ENCODE measurements at regions not wholly inside any gene's neighbourhood (a gene's known extent, or its start where the extent isn't known, plus 50 kb on each side); places are given as distances from the start of the nearest gene placed in this dataset.

DNA sequence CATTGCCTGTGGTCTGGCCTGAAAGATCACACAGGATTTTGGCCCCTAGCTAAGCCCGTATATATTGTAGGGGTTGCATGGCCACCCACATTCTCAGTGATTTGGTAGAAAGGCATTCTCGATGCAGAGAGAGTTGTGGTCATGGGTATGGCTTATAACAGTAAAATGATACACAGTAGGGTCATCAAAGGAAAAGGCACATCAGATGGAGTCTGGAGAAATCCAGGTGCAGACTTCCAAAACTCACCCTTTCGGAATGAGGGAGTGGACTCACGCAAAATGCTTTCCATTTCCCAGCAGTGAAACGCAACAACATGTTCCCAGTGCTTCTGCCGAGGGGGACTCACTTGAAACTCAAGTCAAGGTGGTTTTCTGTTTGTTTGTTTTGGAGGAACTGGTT is 802.5 kb upstream of the SLITRK1 start:
- no peak for DNase-seq

DNA sequence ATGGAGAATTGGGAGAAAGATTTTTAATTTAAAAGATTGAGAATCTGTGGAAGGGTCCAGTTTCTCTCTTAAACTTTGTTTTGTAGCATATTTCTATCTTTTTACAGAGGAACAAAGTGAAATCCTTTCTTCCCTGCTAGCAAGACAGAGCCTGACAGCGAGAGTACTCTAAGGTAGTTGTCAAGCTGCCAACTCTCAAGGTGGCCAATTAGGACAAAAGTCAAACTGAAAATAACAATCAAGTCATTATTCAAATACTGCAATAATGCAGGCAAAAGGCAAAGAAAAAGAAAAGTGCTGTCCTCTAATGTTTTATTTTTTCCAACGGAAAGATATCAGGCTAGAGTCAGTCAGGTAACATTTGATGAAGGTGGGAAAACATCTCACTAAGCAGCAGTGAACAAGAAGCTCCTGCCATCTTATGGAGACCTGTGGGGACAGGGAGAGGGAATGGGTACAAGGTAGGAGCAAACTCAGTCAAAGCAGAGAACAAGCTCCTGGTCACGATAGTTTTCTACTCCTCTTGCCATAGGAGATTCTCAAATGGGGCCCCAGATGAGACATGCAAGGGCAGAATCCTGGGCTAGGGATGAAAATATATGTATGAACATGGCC is 801.9 kb upstream of the SLITRK1 start:
- no peak for DNase-seq

DNA sequence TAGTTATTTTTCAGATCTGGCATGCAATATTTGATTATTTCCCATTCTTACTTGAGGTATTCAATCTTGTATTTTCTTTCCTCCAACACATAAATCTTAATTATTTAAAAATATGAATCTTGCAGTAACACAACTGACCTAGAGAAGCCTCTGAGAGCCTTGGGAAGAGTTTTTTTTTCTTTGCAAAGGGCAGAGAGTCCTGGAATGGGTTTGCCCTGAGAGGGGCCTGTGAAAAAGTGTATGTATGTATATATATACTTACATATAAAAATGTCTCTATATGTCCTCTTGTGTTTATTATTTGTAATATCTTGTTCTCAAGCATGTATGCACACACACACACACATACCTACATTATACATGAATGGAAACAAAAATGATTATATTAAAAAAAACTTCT is 801.2 kb upstream of the SLITRK1 start:
- no peak for DNase-seq

DNA sequence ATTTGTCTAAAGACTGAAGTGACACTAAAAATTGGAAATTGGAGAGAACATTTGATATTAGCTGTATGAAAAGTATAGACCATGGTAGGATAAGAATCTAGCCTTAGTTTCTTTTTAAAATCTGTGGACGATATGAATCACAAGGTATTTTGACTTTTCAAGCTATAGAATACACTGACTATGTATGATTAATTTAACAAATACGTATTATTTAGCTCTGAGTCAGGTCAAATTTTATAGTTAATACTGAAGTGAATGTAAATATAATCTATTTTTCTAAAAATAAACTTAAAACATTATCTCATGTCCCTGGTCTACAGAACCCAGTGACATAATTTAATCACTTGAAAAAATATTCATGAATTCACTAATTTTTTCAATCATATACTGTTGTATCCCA is 795.6 kb upstream of the SLITRK1 start:
- DNase-seq, result no peak

DNA sequence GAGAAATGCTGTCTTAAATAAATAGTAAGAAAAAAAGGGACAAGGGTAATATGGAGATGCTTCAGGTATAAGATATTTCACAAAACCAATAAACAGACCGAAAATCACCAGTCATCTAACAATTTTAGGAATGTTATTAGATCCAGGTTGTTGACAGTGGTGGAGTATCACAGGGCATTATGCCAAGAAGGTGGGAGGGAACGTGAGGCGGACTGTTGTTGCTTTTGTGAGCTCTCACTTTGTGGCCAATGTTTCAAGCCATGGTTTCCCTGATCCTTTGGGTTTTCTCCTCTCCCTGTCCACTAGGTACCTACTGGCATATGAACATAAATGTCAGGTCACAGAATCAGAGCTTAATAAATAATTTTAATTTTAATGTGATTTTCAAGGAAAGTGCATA is 790.3 kb upstream of the SLITRK1 start:
- no peak for DNase-seq

DNA sequence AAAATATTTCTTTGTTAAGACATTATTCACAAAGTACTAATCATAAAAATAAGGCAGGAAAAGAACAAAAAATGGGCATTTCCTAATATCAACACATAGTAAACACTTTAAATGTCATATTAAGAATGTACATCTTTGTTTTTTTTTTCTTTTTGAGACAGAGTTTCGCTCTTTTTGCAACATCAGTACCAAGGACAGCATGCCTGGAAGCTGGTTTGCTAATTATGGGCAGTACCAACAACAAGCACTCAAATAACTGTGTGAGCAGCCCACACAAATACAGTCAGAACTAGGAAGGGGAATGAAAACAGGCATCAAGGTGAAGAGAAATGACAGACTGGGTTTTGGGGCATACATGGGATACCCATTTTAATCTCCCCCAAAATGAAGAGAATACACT is 788.0 kb upstream of the SLITRK1 start:
- no peak for DNase-seq

DNA sequence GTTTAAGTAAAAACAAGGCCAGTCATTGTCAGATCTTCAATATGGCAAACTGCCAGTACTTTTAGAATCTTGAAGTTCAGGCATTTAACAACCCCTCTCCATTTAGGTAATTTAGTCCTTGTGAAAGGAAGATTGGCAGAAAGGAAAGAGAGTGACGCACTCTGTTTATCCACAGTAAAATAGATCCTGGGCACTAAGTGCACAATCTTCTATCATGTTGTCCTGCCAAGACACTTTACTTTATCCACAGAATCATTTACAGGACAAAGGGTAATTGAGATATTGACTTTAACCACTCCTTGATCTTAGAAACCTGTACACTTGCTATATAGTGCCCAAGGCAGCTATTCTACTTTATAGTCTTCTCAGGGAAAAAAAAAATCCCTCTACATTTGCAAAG is 786.4 kb upstream of the SLITRK1 start:
- DNase-seq, result no peak

DNA sequence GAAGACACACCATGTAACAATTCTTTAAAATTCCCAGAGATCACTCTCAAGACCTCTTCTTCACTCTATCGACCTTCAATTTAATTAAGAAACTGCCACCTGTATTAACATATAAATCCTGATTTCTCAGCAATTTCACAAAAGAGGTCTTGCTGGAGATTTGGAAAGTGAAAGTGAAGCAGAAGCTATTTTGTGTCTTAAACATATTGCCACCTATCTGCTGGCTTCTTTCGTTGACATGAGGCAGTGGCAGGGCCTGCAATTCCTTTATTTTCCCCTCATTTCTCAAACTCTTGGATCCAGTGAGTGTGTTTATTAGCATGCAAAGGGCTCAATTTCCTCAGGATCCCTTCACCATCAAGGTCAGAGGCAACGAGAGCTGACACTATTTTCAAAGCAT is 780.2 kb upstream of the SLITRK1 start:
- no peak for DNase-seq

DNA sequence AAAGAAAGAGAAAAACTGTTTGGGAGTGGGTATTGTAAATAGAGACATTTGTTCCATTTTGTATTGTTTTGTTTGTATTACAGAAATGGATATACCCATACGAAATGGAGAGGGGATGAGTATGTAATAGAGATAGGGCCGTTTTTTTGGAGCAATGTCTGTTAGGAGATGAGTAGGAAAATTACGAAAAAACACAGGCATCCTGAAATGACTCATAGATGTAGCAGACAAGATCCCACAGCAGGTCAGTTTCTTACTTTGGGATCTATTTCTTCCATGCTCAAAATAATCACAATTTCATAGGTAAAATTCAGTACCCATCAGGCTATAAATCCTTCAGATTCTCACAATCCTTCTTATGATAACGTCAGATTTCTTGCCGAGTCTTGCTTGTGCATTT is 779.4 kb upstream of the SLITRK1 start:
- DNase-seq, result no peak

DNA sequence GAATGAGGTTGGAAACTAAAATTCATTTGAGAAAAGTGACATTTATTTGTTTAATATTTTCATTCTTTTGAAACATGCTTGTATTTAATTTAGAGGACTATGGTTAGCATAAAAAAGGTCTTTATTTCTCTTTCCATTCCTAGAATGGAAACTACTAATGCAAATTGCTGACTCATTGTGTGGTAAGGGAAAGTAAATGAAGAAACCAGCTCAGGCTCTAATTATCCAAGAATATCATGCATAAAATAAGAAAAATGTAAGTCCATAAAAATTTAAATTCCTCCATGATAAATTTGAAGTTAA is 777.0 kb upstream of the SLITRK1 start:
- DNase-seq, result no peak

DNA sequence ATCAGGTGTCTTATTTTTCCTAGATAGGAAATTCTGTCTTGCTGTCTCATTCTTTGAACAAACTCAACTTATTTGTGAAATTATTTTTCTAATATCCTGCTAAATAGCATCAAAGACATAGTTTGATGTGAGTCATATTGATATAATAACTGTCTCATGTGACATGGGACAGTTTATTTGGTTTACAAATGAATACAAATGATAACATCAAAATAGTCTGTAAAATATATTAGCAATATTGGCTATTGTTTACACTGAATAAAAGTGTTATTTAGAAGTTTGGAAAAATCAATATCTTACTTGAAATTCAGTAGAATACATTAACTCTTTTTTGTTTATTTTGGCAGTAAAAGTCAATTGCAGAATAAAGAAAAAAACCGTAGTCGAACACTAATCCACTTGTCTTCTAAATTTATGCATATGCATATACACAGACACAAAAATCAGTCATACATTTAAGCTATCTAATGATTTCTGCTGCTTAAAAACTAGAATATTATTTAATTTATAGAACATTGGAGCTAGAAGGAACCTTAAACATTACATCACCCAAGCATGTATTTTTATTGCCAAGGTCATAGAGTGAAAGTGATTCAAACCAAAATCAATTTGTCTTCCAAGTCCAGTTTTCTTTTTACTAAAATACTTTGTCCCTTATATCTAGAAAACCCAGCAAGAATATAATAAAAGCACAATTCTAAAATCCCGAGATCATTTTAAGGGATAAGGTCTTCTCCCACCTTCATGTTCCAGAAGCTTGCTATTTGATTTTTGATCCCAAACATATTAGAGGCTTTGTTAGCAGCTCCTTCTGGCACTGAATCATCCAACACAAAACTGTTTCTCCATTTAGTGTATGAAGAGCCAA is 776.5 kb upstream of the SLITRK1 start:
- DNase-seq, result no peak

DNA sequence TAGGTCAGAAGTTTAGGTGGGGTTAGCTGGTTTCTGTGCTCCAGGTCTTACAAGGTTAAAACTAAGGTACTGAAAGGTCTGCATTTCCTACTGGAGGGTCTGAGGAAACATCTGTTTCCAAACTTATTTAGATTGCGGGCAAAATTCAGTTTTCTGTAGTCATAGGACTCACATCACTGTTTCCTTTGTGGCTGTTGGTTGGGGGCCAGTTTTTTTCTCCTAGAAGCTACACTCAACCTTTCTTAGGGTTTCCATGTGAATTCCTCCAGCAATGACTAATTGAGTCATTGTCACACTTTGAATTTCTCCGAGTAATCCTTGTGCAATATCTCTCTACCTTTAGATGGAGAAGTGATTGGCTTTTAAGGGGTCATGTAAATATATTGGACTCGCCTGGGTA is 773.4 kb upstream of the SLITRK1 start:
- DNase-seq, result no peak

DNA sequence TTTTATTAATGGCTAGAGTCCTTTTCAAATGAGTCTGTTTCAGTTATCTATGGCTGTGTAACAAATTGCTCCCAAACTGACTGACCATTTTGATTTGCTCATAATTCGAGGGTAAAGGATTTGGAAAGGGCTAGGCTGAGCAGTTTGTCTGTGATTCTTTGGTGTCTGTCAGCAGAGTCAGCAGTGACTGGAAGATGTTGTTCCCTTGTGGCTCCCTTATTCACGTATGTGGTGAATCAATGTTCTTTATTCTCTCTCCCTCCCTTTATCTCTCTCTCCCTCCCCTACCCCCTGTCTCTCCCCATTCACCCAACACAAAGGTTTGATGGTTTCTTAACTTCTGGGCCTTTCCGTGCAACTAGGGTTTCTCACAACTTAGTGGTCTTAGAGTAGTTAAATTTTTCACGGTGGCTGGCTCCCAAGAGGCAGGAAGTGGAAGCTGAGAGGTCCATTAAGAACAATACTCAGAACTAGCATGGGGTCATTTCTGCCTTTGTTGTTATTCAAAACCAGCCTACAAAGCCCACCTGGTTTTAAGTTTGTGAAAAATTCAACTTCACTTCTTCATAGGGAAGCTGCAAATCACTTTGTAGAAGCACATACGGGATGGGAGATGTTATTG is 772.5 kb upstream of the SLITRK1 start:
- no peak for DNase-seq

DNA sequence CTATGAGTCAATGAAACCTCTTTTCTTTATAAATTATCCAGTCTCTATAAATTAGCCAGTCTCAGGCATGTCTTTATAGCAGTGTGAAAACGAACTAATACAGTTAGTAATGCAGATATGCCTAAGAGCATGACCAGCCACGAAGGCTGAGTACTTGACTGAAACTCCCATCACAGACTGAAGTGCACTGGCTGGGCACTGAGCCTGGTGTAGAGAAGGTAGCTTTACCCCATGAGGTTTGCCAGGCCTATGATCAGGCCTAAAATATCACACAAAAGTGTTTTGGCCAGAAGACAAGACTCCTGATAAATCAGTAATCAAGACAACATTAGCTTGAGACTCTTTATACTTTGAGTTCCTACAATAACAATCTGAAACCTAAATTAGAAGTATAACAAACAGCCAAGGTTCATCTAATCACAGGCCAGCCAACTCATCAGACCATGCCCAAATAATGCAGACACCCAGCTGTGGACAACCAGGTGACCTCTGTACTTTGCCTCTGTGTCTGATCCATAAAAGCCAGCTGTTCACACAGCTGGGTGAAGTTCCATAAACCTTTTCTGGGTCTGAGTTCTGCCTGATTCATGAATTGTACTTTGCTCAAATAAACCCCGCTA is 771.8 kb upstream of the SLITRK1 start:
- no peak for DNase-seq

DNA sequence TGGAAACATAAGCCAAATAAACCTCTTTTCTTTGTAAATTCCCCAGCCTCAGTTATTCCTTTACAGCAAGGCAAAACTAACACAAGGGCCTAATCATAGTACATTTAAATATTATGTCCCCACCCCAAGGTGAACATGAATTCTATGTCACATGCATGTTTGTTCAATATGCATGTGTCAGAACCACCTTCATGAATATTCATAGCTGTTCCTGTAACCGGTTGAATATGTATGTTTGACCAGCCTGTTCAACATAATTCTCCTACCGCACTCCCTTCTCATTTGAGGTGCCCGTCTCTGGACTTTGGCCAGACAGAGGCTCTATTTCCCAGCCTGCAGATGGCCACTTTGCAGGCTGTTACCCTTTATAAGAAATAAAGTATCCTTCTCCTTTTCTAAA is 769.4 kb upstream of the SLITRK1 start:
- no peak for DNase-seq

DNA sequence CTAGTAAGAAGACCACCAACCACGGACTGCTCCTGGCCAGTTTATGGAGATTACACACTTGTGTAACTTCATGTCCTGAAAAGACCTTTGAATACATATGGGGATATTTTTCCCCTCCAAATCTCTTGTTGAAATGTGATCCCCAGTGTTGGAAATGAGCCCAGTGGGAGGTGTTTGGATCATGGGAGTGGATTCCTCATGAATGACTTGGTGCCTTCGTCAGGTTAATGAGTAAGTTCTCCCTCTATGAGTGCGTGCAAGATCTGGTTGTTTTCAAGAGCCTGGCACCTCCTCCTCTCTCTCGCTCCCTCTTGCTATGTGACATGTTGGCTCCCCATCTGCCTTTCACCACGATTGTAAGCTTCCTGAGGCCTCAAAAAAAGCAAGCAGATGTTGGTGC is 769.0 kb upstream of the SLITRK1 start:
- no peak for DNase-seq

DNA sequence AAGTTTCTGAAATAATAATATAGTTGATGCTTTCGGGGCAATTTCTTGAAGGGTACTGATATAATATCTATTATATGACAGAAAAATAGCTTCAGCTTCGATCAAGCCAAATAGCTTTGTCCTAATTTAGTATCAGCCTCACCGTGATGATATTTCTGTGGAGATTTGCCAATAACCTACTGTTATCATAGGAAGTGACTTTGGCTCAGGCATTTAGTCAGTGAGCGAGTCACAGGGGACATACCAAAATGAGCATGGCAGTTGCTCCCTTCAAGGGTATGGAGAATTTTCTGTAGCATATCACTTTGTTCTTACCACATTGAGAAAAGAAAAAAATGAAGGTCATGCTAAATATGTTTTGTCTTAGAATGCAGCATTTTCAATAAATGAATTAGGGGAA is 767.6 kb upstream of the SLITRK1 start:
- DNase-seq, result no peak

DNA sequence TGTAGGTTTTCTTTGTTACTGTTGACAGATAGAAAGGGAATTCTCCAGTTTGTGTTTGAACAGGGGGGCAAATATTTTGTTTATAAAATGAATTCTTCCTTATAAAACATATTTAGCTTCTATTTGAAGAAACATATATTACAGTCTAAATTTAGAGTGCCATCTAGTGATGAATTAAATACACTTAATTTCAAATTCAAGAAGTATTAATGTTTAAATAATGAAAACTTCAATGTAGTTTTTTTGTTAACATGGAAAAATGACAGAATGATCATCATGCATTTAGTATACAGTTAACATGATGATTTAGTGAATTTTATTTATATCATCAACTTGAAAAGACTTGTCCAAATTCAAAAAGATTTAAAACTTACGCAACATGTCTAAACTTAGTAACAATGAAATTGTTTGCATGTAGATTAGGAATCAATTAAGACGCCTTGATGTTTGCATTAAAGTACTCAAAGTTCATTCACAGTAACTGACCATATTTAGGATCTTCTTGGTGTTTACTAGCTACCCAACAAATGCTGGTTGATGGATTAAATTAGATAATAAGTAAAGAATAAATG is 765.9 kb upstream of the SLITRK1 start:
- DNase-seq, result no peak

DNA sequence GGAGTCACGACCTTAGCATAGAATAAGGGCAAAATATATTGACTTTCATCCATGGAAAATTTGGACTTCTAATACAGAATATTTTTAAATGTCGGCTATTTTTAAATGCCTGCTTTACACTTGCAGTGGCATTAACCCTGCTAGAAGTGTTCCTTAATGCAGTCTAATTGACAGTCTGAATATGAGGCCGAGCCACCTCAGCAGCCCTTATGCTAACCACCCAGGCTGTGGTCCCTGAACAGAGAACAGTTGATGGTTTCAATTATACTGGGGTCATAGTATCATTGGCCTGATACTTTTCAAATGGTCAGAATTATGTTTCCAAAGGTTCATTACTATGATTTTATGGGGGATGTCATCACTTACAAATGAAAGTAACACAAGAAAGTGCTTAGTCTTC is 764.7 kb upstream of the SLITRK1 start:
- no peak for DNase-seq

DNA sequence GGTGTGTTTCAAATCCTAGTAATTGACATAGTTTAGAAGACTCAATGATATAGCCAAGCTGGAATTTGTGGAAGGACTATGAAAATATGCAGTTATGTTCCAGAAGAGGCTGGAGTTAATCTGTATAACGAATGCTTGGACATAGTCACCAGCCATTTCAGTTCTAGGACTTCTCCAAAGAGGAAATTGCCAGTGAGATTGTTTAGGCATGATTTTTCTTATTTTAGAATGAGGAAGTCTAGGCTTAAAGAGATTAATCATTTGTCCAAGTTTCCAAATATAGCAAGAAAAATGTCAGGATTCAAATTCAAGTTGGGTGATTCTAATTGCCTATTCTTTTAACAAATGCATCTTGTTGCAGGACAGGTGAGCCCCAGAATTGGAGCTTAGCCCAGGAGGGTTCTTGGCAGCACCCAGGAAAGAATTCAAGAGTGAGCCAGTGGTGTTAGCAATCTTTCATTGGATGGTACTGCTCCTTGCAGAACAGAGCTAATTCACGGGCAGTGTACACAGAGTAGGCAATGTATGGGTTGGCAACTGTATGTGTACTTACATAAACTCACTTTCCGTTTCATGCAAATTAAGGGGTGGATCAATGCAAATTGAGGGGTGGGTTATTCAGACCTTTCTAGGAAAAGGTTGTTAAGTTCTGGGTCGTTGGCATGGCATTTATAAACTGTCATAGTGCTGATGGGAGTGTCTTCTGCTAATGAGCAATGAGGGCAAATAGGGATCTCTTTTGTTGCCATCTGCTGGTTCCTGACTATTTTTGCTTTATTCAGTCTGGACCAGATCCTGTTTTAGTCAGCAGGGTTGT is 763.1 kb upstream of the SLITRK1 start:
- DNase-seq, result no peak

DNA sequence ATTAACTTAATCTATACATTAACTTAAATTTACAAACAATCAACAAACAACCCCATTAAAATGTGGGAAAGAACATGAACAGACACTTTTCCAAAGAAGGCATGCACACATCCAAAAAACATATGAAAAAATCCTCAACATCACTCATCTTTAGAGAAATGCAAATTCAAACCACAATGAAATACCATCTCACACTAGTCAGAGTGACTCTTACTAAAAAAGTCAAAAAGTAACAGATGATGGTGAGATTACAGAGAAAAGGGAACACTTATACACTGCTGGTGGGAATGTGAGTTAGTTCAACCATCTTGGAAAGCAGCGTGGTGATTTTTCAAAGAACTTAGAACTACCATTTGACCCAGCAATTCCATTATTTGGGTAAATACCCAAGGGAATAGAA is 759.2 kb upstream of the SLITRK1 start:
- no peak for DNase-seq

DNA sequence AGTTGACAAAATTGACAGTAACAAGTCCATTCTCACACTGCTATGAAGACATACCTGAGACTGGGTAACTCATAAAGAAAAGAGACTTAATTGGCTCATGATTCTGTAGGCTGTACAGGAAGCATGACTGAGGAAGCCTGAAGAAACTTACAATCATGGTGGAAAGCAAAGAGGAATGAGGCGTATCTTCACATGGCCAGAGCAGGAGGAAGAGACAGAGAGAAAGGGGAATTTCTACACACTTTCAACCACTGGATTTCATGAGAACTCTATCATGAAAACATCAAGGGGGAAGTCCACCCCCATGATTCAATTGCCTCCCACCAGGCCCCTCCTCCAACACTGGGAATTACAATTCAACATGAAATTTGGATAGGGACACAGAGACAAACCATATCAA is 758.4 kb upstream of the SLITRK1 start:
- no peak for DNase-seq

DNA sequence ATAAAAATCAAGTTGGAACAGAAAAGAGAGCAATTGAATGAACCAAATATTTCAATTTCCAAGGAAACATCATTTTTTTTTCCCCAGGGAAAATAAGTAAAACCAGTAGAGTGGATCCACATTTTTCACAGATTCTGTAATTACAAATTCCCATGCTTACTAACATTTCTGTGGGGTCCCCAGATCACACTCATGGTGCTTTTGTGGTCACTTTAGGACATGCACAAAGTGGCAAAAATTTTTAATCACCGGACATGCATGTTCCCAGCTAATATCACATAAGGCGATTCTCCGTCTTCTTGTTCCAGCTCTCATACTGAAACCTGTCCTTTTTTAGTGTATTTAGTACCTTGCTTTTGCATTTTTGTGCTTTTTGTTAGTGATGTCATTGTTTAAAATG is 748.2 kb upstream of the SLITRK1 start:
- DNase-seq, result no peak
